ENCODE measurements at regions not wholly inside any gene's neighbourhood (a gene's known extent, or its start where the extent isn't known, plus 50 kb on each side); places are given as distances from the start of the nearest gene placed in this dataset.

GRCh38 chr9:27653246-27653645 is 80.0 kb upstream of the C9orf72 start:
- ATAC-seq (no peak), DNase-seq (no peak)
- no peak overlapping the region for H3K27ac ChIP-seq
- H3K4me1 ChIP-seq, result no peaks in the 10 kb centered on the region
- no peak overlapping the region for H3K4me3 ChIP-seq
- H3K36me3 ChIP-seq, result no peaks in the 10 kb centered on the region
- no peaks in the 10 kb centered on the region for H3K9me3 ChIP-seq
- no peaks in the 10 kb centered on the region for H3K27me3 ChIP-seq
- no peak for TF ChIP-seq CTCF (IDR thresholded peaks at IDR 0.05)
- intact Hi-C loops (cut with DNase I), result no loop called here

- Histone ChIP-seq H3K9me3 (no peaks in the 10 kb centered on the region), H3K27me3 (no peaks in the 10 kb centered on the region), H3K4me3 (no peak overlapping the region), H3K36me3 (no peaks in the 10 kb centered on the region), H3K27ac (no peak overlapping the region), H3K4me1 (no peaks in the 10 kb centered on the region)
- TF ChIP-seq CTCF (IDR thresholded peaks at IDR 0.05), result no peak
- intact Hi-C loops (cut with DNase I), result no loop called here
- no peak for DNase-seq
- ATAC-seq, result no peak
Measured at GRCh38 chr9:27653957-27654356, 80.7 kb upstream of the C9orf72 start.

DNA sequence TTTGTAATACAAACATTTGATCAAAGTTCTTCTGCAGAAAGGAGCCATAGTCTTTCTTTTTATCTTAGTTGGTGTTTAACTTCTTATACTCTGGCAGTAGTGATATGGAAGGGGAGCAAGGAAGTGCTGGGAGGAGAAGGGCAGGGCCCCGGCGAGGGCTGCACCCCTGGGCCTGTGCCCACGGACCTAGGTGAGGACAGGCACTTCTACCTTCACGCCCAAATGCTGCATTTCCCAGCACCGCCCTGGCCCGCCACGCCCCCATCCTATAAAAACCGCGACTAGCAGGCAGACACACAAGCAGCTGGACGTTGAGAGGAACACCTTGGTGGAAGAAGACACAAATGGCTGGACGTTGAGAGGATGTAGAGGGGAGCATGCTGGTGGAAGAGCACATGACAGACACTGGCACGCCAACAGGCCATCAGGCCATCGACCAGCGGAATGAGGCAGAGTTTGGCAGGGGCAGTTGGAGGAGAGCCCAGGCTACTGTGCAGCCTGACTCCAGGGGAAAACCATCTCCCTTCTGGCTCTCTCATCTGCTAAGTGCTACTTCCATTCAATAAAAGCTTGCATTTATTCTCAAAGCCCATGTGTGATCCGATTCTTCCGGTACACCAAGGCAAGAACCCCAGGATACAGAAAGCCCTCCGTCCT is 81.5 kb upstream of the C9orf72 start:
- TF ChIP-seq CTCF (IDR thresholded peaks at IDR 0.05), result no peak
- no peaks in the 10 kb centered on the region for H3K9me3 ChIP-seq
- no peaks in the 10 kb centered on the region for H3K36me3 ChIP-seq
- no peaks in the 10 kb centered on the region for H3K4me1 ChIP-seq
- intact Hi-C loops (cut with DNase I), result no loop called here
- H3K27me3 ChIP-seq, result no peaks in the 10 kb centered on the region
- ATAC-seq (no peak), DNase-seq (peak in 1 of 4 donors; percentile 16)
- no peak overlapping the region for H3K4me3 ChIP-seq
- no peak overlapping the region for H3K27ac ChIP-seq

- DNase-seq (no peak), ATAC-seq (no peak)
- TF ChIP-seq CTCF (IDR thresholded peaks at IDR 0.05), result no peak
- intact Hi-C loops (cut with DNase I), result no loop called here
- H3K27me3 ChIP-seq, result no peaks in the 10 kb centered on the region
- H3K9me3 ChIP-seq, result no peaks in the 10 kb centered on the region
- H3K4me1 ChIP-seq, result no peaks in the 10 kb centered on the region
- no peak overlapping the region for H3K4me3 ChIP-seq
- no peaks in the 10 kb centered on the region for H3K36me3 ChIP-seq
- no peak overlapping the region for H3K27ac ChIP-seq
Measured at GRCh38 chr9:27655441-27655840, 82.2 kb upstream of the C9orf72 start.

DNA sequence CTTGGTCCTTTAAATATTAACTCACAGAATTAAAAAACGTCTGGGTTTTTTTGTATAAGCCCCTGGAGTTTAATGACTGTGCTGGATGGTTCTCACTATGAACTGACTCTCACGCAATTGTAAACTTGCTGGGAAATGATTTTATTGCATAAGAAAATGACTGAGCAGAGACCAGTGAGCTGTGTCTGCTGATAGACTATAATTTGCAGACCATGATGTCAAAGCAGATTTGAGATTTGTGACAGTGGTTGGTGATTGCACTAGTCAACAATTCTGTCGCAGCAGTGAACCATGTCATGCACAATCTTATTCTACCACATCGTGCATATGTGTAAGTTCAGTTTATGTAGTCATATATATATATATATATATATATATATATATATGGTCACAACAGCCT is 85.7 kb upstream of the C9orf72 start:
- no peaks in the 10 kb centered on the region for H3K36me3 ChIP-seq
- no peaks in the 10 kb centered on the region for H3K9me3 ChIP-seq
- no peak overlapping the region for H3K4me3 ChIP-seq
- no peak for TF ChIP-seq CTCF (IDR thresholded peaks at IDR 0.05)
- H3K27me3 ChIP-seq, result no peaks in the 10 kb centered on the region
- H3K4me1 ChIP-seq, result no peaks in the 10 kb centered on the region
- no peak for DNase-seq
- intact Hi-C loops (cut with DNase I), result no loop called here
- H3K27ac ChIP-seq, result no peak overlapping the region
- ATAC-seq, result no peak
